H1 (cell line): ENCODE measurements at regions not wholly inside any gene's neighbourhood (a gene's known extent, or its start where the extent isn't known, plus 50 kb on each side); places are given as distances from the start of the nearest gene placed in this dataset.

Experiments used
- BRCA1 ChIP-seq: IDR thresholded peaks from 2 replicates; pipeline ENCODE4 v1.6.1; 2012; ENCODE audit warnings: low read depth, low read length, improper control_type of control experiment
- JUN ChIP-seq: IDR thresholded peaks from 2 replicates; pipeline ENCODE4 v1.6.1; 2011; ENCODE audit warnings: low read depth, mild to moderate bottlenecking, improper control_type of control experiment, low read length
- POLR2A ChIP-seq, 2 experiments: IDR thresholded peaks; 1 replicate in 1 of 2; 2 replicates in 1 of 2; pipeline ENCODE4 v1.6.1; 2011; ENCODE audit warnings: low read depth in 2 of 2, low read length in 2 of 2, mild to moderate bottlenecking in 2 of 2; ENCODE audit errors: control extremely low read depth in 1 of 2
- RAD21 ChIP-seq, 2 experiments: IDR thresholded peaks in 1 of 2; conservative IDR thresholded peaks in 1 of 2; 2 replicates each; pipeline ENCODE4 v1.6.1; 2011; ENCODE audit warnings: low read depth in 2 of 2, low read length in 2 of 2, improper control_type of control experiment in 1 of 2, inconsistent platforms in 1 of 2, mild to moderate bottlenecking in 1 of 2, moderate library complexity in 1 of 2
- SP4 ChIP-seq: IDR thresholded peaks from 2 replicates; pipeline ENCODE4 v1.6.1; 2012; ENCODE audit warnings: low read length, inconsistent platforms
- TBP ChIP-seq: IDR thresholded peaks from 2 replicates; pipeline ENCODE4 v1.6.1; 2011; ENCODE audit warnings: low read depth, low read length, improper control_type of control experiment
- TF ChIP-seq, protein P1 (sequence below), 3 experiments: IDR thresholded peaks; 1 replicate in 2 of 3; 2 replicates in 1 of 3; pipeline versions ENCODE4 v1.5.1 to v1.6.1; 2011; ENCODE audit warnings: low read length in 3 of 3, mild to moderate bottlenecking in 3 of 3, inconsistent platforms in 2 of 3, low read depth in 1 of 3, moderate library complexity in 1 of 3; ENCODE audit not compliant: insufficient read depth in 1 of 3; ENCODE audit errors: control extremely low read depth in 1 of 3

GRCh38 chr6:15032015-15032414, 213.9 kb upstream of the JARID2 start:
- TF ChIP-seq POLR2A (IDR thresholded peaks at IDR 0.05; ENCODE audit: control extremely low read depth in 1 of 2, low read depth in 2 of 2, low read length in 2 of 2), result no peak
- TF ChIP-seq BRCA1, result no peak
- TF ChIP-seq RAD21 (IDR thresholded peaks at IDR 0.05 in 1 of 2, conservative IDR thresholded peaks at IDR 0.05 in 1 of 2; ENCODE audit: low read depth in 2 of 2, low read length in 2 of 2), result no peak
- TF ChIP-seq, protein P1, sequence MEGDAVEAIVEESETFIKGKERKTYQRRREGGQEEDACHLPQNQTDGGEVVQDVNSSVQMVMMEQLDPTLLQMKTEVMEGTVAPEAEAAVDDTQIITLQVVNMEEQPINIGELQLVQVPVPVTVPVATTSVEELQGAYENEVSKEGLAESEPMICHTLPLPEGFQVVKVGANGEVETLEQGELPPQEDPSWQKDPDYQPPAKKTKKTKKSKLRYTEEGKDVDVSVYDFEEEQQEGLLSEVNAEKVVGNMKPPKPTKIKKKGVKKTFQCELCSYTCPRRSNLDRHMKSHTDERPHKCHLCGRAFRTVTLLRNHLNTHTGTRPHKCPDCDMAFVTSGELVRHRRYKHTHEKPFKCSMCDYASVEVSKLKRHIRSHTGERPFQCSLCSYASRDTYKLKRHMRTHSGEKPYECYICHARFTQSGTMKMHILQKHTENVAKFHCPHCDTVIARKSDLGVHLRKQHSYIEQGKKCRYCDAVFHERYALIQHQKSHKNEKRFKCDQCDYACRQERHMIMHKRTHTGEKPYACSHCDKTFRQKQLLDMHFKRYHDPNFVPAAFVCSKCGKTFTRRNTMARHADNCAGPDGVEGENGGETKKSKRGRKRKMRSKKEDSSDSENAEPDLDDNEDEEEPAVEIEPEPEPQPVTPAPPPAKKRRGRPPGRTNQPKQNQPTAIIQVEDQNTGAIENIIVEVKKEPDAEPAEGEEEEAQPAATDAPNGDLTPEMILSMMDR (IDR thresholded peaks at IDR 0.05; ENCODE audit: control extremely low read depth in 1 of 3, insufficient read depth in 1 of 3, low read depth in 1 of 3, low read length in 3 of 3), result no peak
- TF ChIP-seq JUN, result no peak
- no peak for TF ChIP-seq TBP
- TF ChIP-seq SP4, result no peak
